ENCODE measurements at regions not wholly inside any gene's neighbourhood (a gene's known extent, or its start where the extent isn't known, plus 50 kb on each side); places are given as distances from the start of the nearest gene placed in this dataset.

GRCh38 chr13:38617936-38618335, 68.9 kb upstream of the FREM2 start:
- DNase-seq (ENCODE audit: low read depth, low spot score) (no peak), FAIRE-seq (no peak), ATAC-seq (no peak)
- RAD21 ChIA-PET (ENCODE audit: unreplicated experiment) = no interaction called here
- no peak overlapping the region for H3K9ac ChIP-seq (ENCODE audit: control insufficient read depth, insufficient read depth, low read length)
- in situ Hi-C loops (cut with MboI) (no loop called here), intact Hi-C loops (cut with micrococcal nuclease; ENCODE audit: unreplicated experiment) (no loop called here)
- no peaks in the 10 kb centered on the region for H3K4me1 ChIP-seq (ENCODE audit: control insufficient read depth, insufficient read depth, low read length)
- H3K79me2 ChIP-seq (ENCODE audit: control insufficient read depth, insufficient read depth, low read length) = no peaks in the 10 kb centered on the region
- CTCF ChIA-PET = no interaction called here
- TF ChIP-seq TCF3 (IDR thresholded peaks at IDR 0.05; ENCODE audit: borderline replicate concordance, insufficient read depth, low read depth, low read length) = no peak
- no peak for TF ChIP-seq MAX (IDR thresholded peaks at IDR 0.05; ENCODE audit: low read depth, low read length)
- TF ChIP-seq NFYB (IDR thresholded peaks at IDR 0.05; ENCODE audit: insufficient read depth, low read depth, low read length) = no peak
- TF ChIP-seq POLR2AphosphoS5 (IDR thresholded peaks at IDR 0.05; ENCODE audit: low read length) = no peak
- TF ChIP-seq RFX5 (IDR thresholded peaks at IDR 0.05; ENCODE audit: low read depth, low read length) = no peak
- TF ChIP-seq SMARCA5 (IDR thresholded peaks at IDR 0.05) = no peak
- no peak for TF ChIP-seq NFXL1 (IDR thresholded peaks at IDR 0.05; ENCODE audit: borderline replicate concordance)
- no peak for TF ChIP-seq RB1 (IDR thresholded peaks at IDR 0.05; ENCODE audit: borderline replicate concordance)
- TF ChIP-seq STAT3 (IDR thresholded peaks at IDR 0.05; ENCODE audit: low read depth, low read length) = no peak
- TF ChIP-seq BACH1 (IDR thresholded peaks at IDR 0.05; ENCODE audit: borderline replicate concordance) = no peak
- no peak for TF ChIP-seq ETV6 (conservative IDR thresholded peaks at IDR 0.05 in 1 of 2, IDR thresholded peaks at IDR 0.05 in 1 of 2; ENCODE audit: borderline replicate concordance in 1 of 2, low read depth in 1 of 2)
- TF ChIP-seq CREM (IDR thresholded peaks at IDR 0.05; ENCODE audit: low read depth) = no peak
- TF ChIP-seq FOS (IDR thresholded peaks at IDR 0.05; ENCODE audit: borderline replicate concordance, extremely low read depth, insufficient read length) = no peak
- TF ChIP-seq USF2 (IDR thresholded peaks at IDR 0.05; ENCODE audit: borderline replicate concordance, low read depth, low read length) = no peak
- TF ChIP-seq SKIL (IDR thresholded peaks at IDR 0.05; ENCODE audit: low read depth, poor library complexity, severe bottlenecking) = no peak
- TF ChIP-seq CEBPZ (IDR thresholded peaks at IDR 0.05; ENCODE audit: low read depth, low read length) = no peak
- TF ChIP-seq MLLT1 (IDR thresholded peaks at IDR 0.05) = no peak
- no peak overlapping the region for H3K4me2 ChIP-seq (ENCODE audit: control insufficient read depth, insufficient read depth)
- H3K9me3 ChIP-seq (replicated peaks; ENCODE audit: control insufficient read depth, insufficient read depth, low read length) = no peaks in the 10 kb centered on the region
- POLR2A ChIA-PET = interaction anchor here (0.6 kb wide), 1 partner anchor 494 kb away, joined by 3 read pairs; no protein-coding TSS in a partner anchor
- SMC1A ChIA-PET (ENCODE audit: uncharacterized antibody, unreplicated experiment) = no interaction called here
- no peak overlapping the region for H2AFZ ChIP-seq (ENCODE audit: control insufficient read depth, low read depth, low read length)
- WGBS (ENCODE audit: insufficient coverage, insufficient replicate concordance, low lambda C conversion rate, missing lambda C conversion rate) = 0% methylated on average over 1 of the region's 1 CpG
- H3K4me3 ChIP-seq = no peak overlapping the region
- H4K20me1 ChIP-seq (ENCODE audit: control insufficient read depth, insufficient read depth) = no peaks in the 10 kb centered on the region
- no peak overlapping the region for H3K27ac ChIP-seq (ENCODE audit: control insufficient read depth, insufficient read depth)
- no peaks in the 10 kb centered on the region for H3K36me3 ChIP-seq (ENCODE audit: control insufficient read depth in 2 of 2, insufficient read depth in 2 of 2, low read length in 1 of 2)
- no peaks in the 10 kb centered on the region for H3K27me3 ChIP-seq (replicated peaks in 1 of 2; ENCODE audit: control insufficient read depth in 2 of 2, insufficient read depth in 2 of 2, low read length in 1 of 2)
- BruUV-seq (replicated peaks) = no TSS peak

Measured in GM12878 (cell line).